SU-DHL-6 (cell line): ENCODE measurements at regions not wholly inside any gene's neighbourhood (a gene's known extent, or its start where the extent isn't known, plus 50 kb on each side); places are given as distances from the start of the nearest gene placed in this dataset.

Experiments
- H2AFZ ChIP-seq: fragments of 200-600 bp; sonication (generic); 2 replicates; pipeline ENCODE4 v1.6.1; 2014; ENCODE audit warnings: low read depth, mild to moderate bottlenecking, moderate library complexity, mixed read lengths, antibody characterized with exemption, low read length; ENCODE audit not compliant: severe bottlenecking
- H3F3A ChIP-seq: fragments of 200-600 bp; shearing (Covaris generic); 2 replicates; pipeline ENCODE4 v1.6.0; 2016; ENCODE audit warnings: antibody characterized with exemption, mild to moderate bottlenecking; ENCODE audit not compliant: insufficient read depth
- H3K27ac ChIP-seq: fragments of 200-600 bp; sonication (generic); 2 replicates; pipeline ENCODE4 v1.5.1; 2016; ENCODE audit warnings: low read depth, mild to moderate bottlenecking, low read length, moderate library complexity, mixed read lengths
- H3K27me3 ChIP-seq: fragments of 200-600 bp; sonication (generic), shearing (Covaris generic); 2 replicates; pipeline ENCODE4 v1.6.0; 2014; ENCODE audit warnings: mild to moderate bottlenecking, low read length
- H3K36me3 ChIP-seq: fragments of 200-600 bp; sonication (generic); 2 replicates; pipeline ENCODE4 v1.6.1; 2014; ENCODE audit warnings: mild to moderate bottlenecking, low read length, mixed read lengths
- H3K4me2 ChIP-seq: fragments of 300-600, 200-600 bp; shearing (Covaris generic), sonication (generic); 2 replicates; pipeline ENCODE4 v1.6.0; 2014; ENCODE audit warnings: low read length, low read depth, mild to moderate bottlenecking; ENCODE audit not compliant: poor library complexity, severe bottlenecking
- H3K4me3 ChIP-seq: fragments of 200-600 bp; sonication (generic); 2 replicates; pipeline ENCODE4 v1.5.1; 2014; ENCODE audit warnings: antibody characterized with exemption, low read length, mild to moderate bottlenecking, mixed read lengths; ENCODE audit not compliant: insufficient read depth, poor library complexity, severe bottlenecking
- H3K79me2 ChIP-seq: fragments of 200-600 bp; sonication (generic); 2 replicates; pipeline ENCODE4 v1.6.1; 2014; ENCODE audit warnings: mild to moderate bottlenecking, low read length, moderate library complexity; ENCODE audit not compliant: insufficient read depth
- H3K9ac ChIP-seq: fragments of 200-600 bp; sonication (generic); 2 replicates; pipeline ENCODE4 v1.7.0; 2014; ENCODE audit warnings: mild to moderate bottlenecking, low read length
- H3K9me2 ChIP-seq: fragments of 200-600 bp; sonication (generic); replicated peaks from 2 replicates; pipeline ENCODE4 v1.6.1; 2014; ENCODE audit warnings: low read length; ENCODE audit not compliant: insufficient read depth
- H3K9me3 ChIP-seq: fragments of 200-600 bp; sonication (generic); 2 replicates; pipeline ENCODE4 v1.6.1; 2014; ENCODE audit warnings: low read length, mixed read lengths; ENCODE audit not compliant: insufficient read depth
- H4K20me1 ChIP-seq: fragments of 200-600 bp; sonication (generic); 2 replicates; pipeline ENCODE4 v1.6.1; 2014; ENCODE audit warnings: low read depth, mild to moderate bottlenecking, antibody characterized with exemption, low read length, moderate library complexity, mixed read lengths
- CTCF ChIP-seq: fragments of 200-600 bp; sonication (generic); IDR thresholded peaks from one replicate; pipeline ENCODE4 v1.5.1; 2017; ENCODE audit warnings: antibody characterized with exemption, mild to moderate bottlenecking, low read length, moderate library complexity; ENCODE audit not compliant: insufficient read depth, poor library complexity, severe bottlenecking
- EZH2phosphoT487 ChIP-seq: fragments of 200-600 bp; sonication (generic), shearing (Covaris generic); conservative IDR thresholded peaks from 2 replicates; pipeline ENCODE4 v1.6.1; 2018; ENCODE audit warnings: mild to moderate bottlenecking, antibody characterized with exemption, low read length, moderate library complexity, mixed read lengths

GRCh38 chr10:52466464-52466863 lies 152.4 kb downstream of the DKK1 start:
- Histone ChIP-seq H2AFZ (no peak overlapping the region), H3F3A (no peaks in the 10 kb centered on the region), H3K79me2 (no peaks in the 10 kb centered on the region), H3K9me3 (no peaks in the 10 kb centered on the region), H3K27me3 (no peaks in the 10 kb centered on the region), H3K36me3 (no peaks in the 10 kb centered on the region), H3K4me2 (no peak overlapping the region), H3K27ac (no peak overlapping the region), H3K9me2 (no peaks in the 10 kb centered on the region), H3K9ac (no peak overlapping the region), H4K20me1 (no peaks in the 10 kb centered on the region), H3K4me3 (no peak overlapping the region)
- TF ChIP-seq EZH2phosphoT487 (no peak), CTCF (no peak)

DNA sequence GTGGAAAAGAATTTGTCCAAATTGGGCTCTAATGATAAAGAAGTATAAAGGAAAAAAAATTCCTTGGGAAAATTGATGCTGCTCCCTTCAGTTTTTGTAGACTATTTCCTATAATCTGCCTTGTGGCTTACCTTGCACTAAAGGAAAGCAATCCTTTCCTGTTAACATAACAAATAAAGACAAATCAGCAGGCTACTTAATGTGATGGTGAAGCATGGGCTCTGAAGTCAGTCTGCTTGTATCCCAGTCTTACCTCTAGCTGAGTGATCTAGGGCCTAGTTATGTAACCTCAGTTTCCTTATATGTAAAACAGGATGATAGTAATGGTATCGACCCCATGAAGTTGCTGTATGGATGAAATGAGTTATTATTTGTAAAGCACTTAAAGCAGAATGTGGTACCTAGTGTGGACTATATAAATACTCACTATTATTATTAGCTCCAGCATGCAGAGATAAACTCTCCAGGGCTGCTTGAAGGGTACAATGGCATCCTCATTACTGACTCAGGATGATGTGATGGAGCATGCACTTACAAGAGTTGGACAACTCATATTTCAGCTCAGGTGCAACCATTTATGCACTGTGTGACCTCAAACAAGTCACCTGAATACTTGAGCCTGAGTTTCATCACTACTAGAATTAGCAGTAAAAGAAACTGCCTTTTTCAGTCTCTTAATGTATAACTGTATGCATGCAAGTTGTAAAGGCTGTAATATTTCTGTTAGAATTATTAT lies 156.1 kb downstream of the DKK1 start:
- H4K20me1 ChIP-seq, result no peaks in the 10 kb centered on the region
- H3K4me2 ChIP-seq, result no peak overlapping the region

DNA sequence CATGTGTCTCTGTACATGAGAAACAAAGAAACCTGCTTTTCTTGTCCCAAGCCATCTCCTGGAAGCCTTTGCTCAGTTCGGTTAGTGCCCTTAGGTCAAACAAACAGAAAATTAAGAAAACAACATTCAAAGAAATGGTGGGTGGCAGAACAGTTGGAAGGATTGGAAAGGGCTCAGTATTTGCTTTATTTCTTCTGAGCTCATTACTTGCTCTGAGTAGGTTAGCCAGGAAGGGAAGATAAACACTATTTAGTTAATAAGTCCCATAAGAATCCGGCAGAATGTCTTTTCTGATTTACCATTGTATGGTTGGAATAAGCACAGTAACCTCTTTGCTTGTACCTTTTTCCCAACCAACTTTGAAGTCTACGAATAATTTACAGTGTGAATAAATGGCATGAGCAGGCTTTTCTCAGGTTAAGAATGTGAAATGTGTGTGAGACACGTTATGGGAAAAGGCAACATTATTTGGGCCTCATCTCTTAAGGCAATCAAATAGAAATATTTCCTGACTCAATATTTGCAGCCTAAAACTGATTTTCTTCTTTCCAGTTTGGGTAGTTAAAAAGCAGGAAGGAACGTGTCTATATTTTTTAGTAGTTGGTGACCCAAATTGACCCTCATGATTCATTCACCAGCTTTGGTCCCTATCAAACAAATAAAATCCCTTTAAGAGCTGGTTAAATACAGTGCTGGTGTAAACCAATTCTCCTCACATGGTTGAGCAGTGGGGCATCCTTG lies 158.5 kb downstream of the DKK1 start:
- H3K9me3 ChIP-seq, result no peaks in the 10 kb centered on the region
- H4K20me1 ChIP-seq, result no peaks in the 10 kb centered on the region
- H3K9ac ChIP-seq, result no peak overlapping the region
- no peaks in the 10 kb centered on the region for H3K27me3 ChIP-seq
- H3F3A ChIP-seq, result no peaks in the 10 kb centered on the region
- no peaks in the 10 kb centered on the region for H3K36me3 ChIP-seq
- H3K4me2 ChIP-seq, result no peak overlapping the region
- TF ChIP-seq EZH2phosphoT487 (no peak), CTCF (no peak)
- no peak overlapping the region for H3K27ac ChIP-seq
- no peak overlapping the region for H3K4me3 ChIP-seq
- H3K79me2 ChIP-seq, result no peaks in the 10 kb centered on the region
- H2AFZ ChIP-seq, result no peak overlapping the region
- no peaks in the 10 kb centered on the region for H3K9me2 ChIP-seq

More for the DNA sequence above, 156.1 kb downstream of the DKK1 start:
- Histone ChIP-seq H3K27ac (no peak overlapping the region), H3K4me3 (no peak overlapping the region), H3K27me3 (no peaks in the 10 kb centered on the region), H3K9me3 (no peaks in the 10 kb centered on the region), H3F3A (no peaks in the 10 kb centered on the region), H3K9me2 (no peaks in the 10 kb centered on the region), H3K79me2 (no peaks in the 10 kb centered on the region), H3K36me3 (no peaks in the 10 kb centered on the region), H2AFZ (no peak overlapping the region), H3K9ac (no peak overlapping the region)
- no peak for TF ChIP-seq EZH2phosphoT487
- no peak for TF ChIP-seq CTCF
